ENCODE measurements at regions not wholly inside any gene's neighbourhood (a gene's known extent, or its start where the extent isn't known, plus 50 kb on each side); places are given as distances from the start of the nearest gene placed in this dataset.
"Not testable (repeated sequence)": the region's sequence is repeated elsewhere in the genome, so short reads cannot be mapped to it uniquely, and the experiment has no call there.

GRCh38 chr17:30696234-30696633 is 128.3 kb downstream of the CRLF3 start:
- no peak for DNase-seq
- intact Hi-C loops (cut with DNase I): no loop called here
- no peak for ATAC-seq (ENCODE audit: poor library complexity)

GRCh38 chr17:30695265-30695811 is 129.2 kb downstream of the CRLF3 start:
- DNase-seq; intact Hi-C loops (cut with DNase I); ATAC-seq (ENCODE audit: poor library complexity): not testable (repeated sequence)

- ATAC-seq (ENCODE audit: poor library complexity): peak; percentile 57
- DNase-seq; intact Hi-C loops (cut with DNase I): not testable (repeated sequence)
Observed at GRCh38 chr17:30693772-30694171, 130.7 kb downstream of the CRLF3 start.

- ATAC-seq (ENCODE audit: poor library complexity); DNase-seq; intact Hi-C loops (cut with DNase I): not testable (repeated sequence)
Observed at GRCh38 chr17:30689266-30690000, 135.1 kb downstream of the CRLF3 start.

GRCh38 chr17:30686538-30687479 is 137.7 kb downstream of the CRLF3 start:
- ATAC-seq (ENCODE audit: poor library complexity); DNase-seq; intact Hi-C loops (cut with DNase I): not testable (repeated sequence)

- DNase-seq; intact Hi-C loops (cut with DNase I); ATAC-seq (ENCODE audit: poor library complexity): not testable (repeated sequence)
Observed at GRCh38 chr17:30682280-30682679, 142.2 kb downstream of the CRLF3 start.

- ATAC-seq (ENCODE audit: poor library complexity); DNase-seq; intact Hi-C loops (cut with DNase I): not testable (repeated sequence)
Observed at GRCh38 chr17:30680681-30681080, 143.8 kb downstream of the CRLF3 start.

GRCh38 chr17:30677550-30678249 is 146.8 kb downstream of the CRLF3 start:
- DNase-seq (no peak), ATAC-seq (ENCODE audit: poor library complexity) (no peak)
- intact Hi-C loops (cut with DNase I): no loop called here

- DNase-seq; intact Hi-C loops (cut with DNase I); ATAC-seq (ENCODE audit: poor library complexity): not testable (repeated sequence)
Observed at GRCh38 chr17:30675777-30676492, 148.6 kb downstream of the CRLF3 start.

- intact Hi-C loops (cut with DNase I); ATAC-seq (ENCODE audit: poor library complexity); DNase-seq: not testable (repeated sequence)
Observed at GRCh38 chr17:30669217-30669649, 155.3 kb downstream of the CRLF3 start.

GRCh38 chr17:30668360-30669181 is 155.9 kb downstream of the CRLF3 start:
- intact Hi-C loops (cut with DNase I); DNase-seq: not testable (repeated sequence)
- ATAC-seq (ENCODE audit: poor library complexity): peak; percentile 24

GRCh38 chr17:30667657-30668359 is 156.7 kb downstream of the CRLF3 start:
- DNase-seq: peak; percentile 56
- intact Hi-C loops (cut with DNase I): not testable (repeated sequence)
- ATAC-seq (ENCODE audit: poor library complexity): peak; percentile 91

- DNase-seq; ATAC-seq (ENCODE audit: poor library complexity); intact Hi-C loops (cut with DNase I): not testable (repeated sequence)
Observed at GRCh38 chr17:30666838-30667656, 157.4 kb downstream of the CRLF3 start.

GRCh38 chr17:30663727-30664455 is 160.6 kb downstream of the CRLF3 start:
- DNase-seq; intact Hi-C loops (cut with DNase I): not testable (repeated sequence)

GRCh38 chr17:30657148-30657547 is 167.3 kb downstream of the CRLF3 start:
- DNase-seq; ATAC-seq (ENCODE audit: poor library complexity); intact Hi-C loops (cut with DNase I): not testable (repeated sequence)

More at GRCh38 chr17:30663727-30664455, 160.6 kb downstream of the CRLF3 start:
- not testable (repeated sequence) for ATAC-seq (ENCODE audit: poor library complexity)
